IMR-90 (cell line): ENCODE measurements at regions not wholly inside any gene's neighbourhood (a gene's known extent, or its start where the extent isn't known, plus 50 kb on each side); places are given as distances from the start of the nearest gene placed in this dataset.

Experiments used
- ATAC-seq: fragments of 200-7000 bp; cut with Tn5 transposase; 2 replicates; pipeline ENCODE4 v1.9.1; 2020; ENCODE audit warnings: low read depth, mild to moderate bottlenecking, moderate library complexity
- BruUV-seq: library from RNA; stranded (reverse); fragments of 400-500 nt; replicated peaks from 2 replicates; lab custom pipeline; 2021; lab: Mats Ljungman, UMichigan
- CTCF ChIA-PET: fragments of 300-600 bp; formaldehyde crosslinking; extraction: SDS; loops from one replicate; lab custom pipeline; 2021; ENCODE audit warnings: antibody characterized with exemption; lab: Yijun Ruan, JAX
- POLR2A ChIA-PET: fragments of 300-600 bp; sonication (Branson Sonifier 250); formaldehyde crosslinking; loops from one replicate; lab custom pipeline; 2022; ENCODE audit warnings: antibody characterized with exemption; ENCODE audit not compliant: unreplicated experiment; lab: Charles Lee
- DNase-seq: peaks from one replicate; pipeline ENCODE4 v3.0.0; 2013
- H2AFZ ChIP-seq: replicated peaks from 2 replicates; pipeline ENCODE3; 2013; ENCODE audit warnings: low read length, mild to moderate bottlenecking; ENCODE audit not compliant: poor library complexity
- H2AK5ac ChIP-seq: 2 replicates; pipeline ENCODE4 v1.6.1; 2013; ENCODE audit warnings: low read depth, low read length, inconsistent platforms
- H2AK9ac ChIP-seq: replicated peaks from 2 replicates; pipeline ENCODE3; 2013; ENCODE audit warnings: mild to moderate bottlenecking, low read depth, low read length, moderate library complexity; ENCODE audit not compliant: poor library complexity
- H2BK120ac ChIP-seq: 2 replicates; pipeline ENCODE4 v1.6.1; 2013; ENCODE audit warnings: low read depth, low read length, inconsistent platforms
- H2BK15ac ChIP-seq: 3 replicates; pipeline ENCODE4 v1.6.1; 2013; ENCODE audit warnings: low read depth, low read length, inconsistent platforms
- H2BK20ac ChIP-seq: 2 replicates; pipeline ENCODE4 v1.6.1; 2013; ENCODE audit warnings: low read depth, mild to moderate bottlenecking, inconsistent platforms, low read length, moderate library complexity
- H2BK5ac ChIP-seq: 2 replicates; pipeline ENCODE4 v1.6.1; 2013; ENCODE audit warnings: mild to moderate bottlenecking, low read depth, low read length, inconsistent platforms; ENCODE audit not compliant: poor library complexity, severe bottlenecking
- H3K14ac ChIP-seq: replicated peaks from 2 replicates; pipeline ENCODE4 v1.6.1; 2013; ENCODE audit warnings: low read depth, low read length, inconsistent platforms
- H3K18ac ChIP-seq: 2 replicates; pipeline ENCODE4 v1.6.1; 2013; ENCODE audit warnings: low read depth, low read length, control low read depth
- H3K23ac ChIP-seq: 2 replicates; pipeline ENCODE4 v1.6.1; 2013; ENCODE audit warnings: low read depth, low read length, inconsistent platforms
- H3K27ac ChIP-seq: 2 replicates; pipeline ENCODE4 v1.5.1; 2013; ENCODE audit warnings: mild to moderate bottlenecking, control low read depth, low read length; ENCODE audit not compliant: insufficient read depth
- H3K27me3 ChIP-seq: 2 replicates; pipeline ENCODE4 v1.6.1; 2013; ENCODE audit warnings: low read length; ENCODE audit not compliant: control insufficient read depth, insufficient read depth
- H3K36me3 ChIP-seq: 2 replicates; pipeline ENCODE4 v1.6.1; 2013; ENCODE audit warnings: low read length, mixed read lengths; ENCODE audit not compliant: control insufficient read depth, insufficient read depth
- H3K4ac ChIP-seq: 2 replicates; pipeline ENCODE4 v1.6.1; 2013; ENCODE audit warnings: low read depth, low read length, inconsistent platforms
- H3K4me1 ChIP-seq: 2 replicates; pipeline ENCODE4 v1.6.1; 2013; ENCODE audit warnings: low read length, mixed read lengths; ENCODE audit not compliant: control insufficient read depth, insufficient read depth
- H3K4me2 ChIP-seq: 2 replicates; pipeline ENCODE4 v1.6.1; 2013; ENCODE audit warnings: low read depth, mild to moderate bottlenecking, control low read depth, low read length, moderate library complexity
- H3K4me3 ChIP-seq: 2 replicates; pipeline ENCODE4 v1.5.1; 2013; ENCODE audit warnings: low read depth, mild to moderate bottlenecking, control low read depth, low read length, moderate library complexity; ENCODE audit not compliant: insufficient read depth
- H3K56ac ChIP-seq: 2 replicates; pipeline ENCODE4 v1.6.1; 2013; ENCODE audit warnings: low read length, inconsistent platforms; ENCODE audit not compliant: insufficient read depth; ENCODE audit errors: extremely low read depth
- H3K79me1 ChIP-seq, 2 experiments: 2 replicates each; pipeline ENCODE4 v1.6.1; 2013; ENCODE audit warnings: low read length in 2 of 2, inconsistent platforms in 1 of 2, low read depth in 1 of 2
- H3K9ac ChIP-seq: 2 replicates; pipeline ENCODE4 v1.6.1; 2013; ENCODE audit warnings: low read depth, low read length, control low read depth
- H3K9me1 ChIP-seq: 2 replicates; pipeline ENCODE4 v1.6.1; 2013; ENCODE audit warnings: low read length, inconsistent platforms; ENCODE audit not compliant: insufficient read depth
- H3K9me3 ChIP-seq: 2 replicates; pipeline ENCODE4 v1.6.1; 2013; ENCODE audit warnings: low read length; ENCODE audit not compliant: control insufficient read depth, insufficient read depth
- H4K20me1 ChIP-seq: 2 replicates; pipeline ENCODE4 v1.6.1; 2013; ENCODE audit warnings: low read length, inconsistent platforms; ENCODE audit not compliant: insufficient read depth
- H4K5ac ChIP-seq: 2 replicates; pipeline ENCODE4 v1.6.1; 2013; ENCODE audit warnings: mild to moderate bottlenecking, low read depth, low read length, control low read depth
- H4K8ac ChIP-seq, 2 experiments: 2 replicates each; pipeline ENCODE4 v1.6.1; 2013; ENCODE audit warnings: low read depth in 2 of 2, low read length in 2 of 2, control low read depth in 1 of 2, inconsistent platforms in 1 of 2
- H4K91ac ChIP-seq: 2 replicates; pipeline ENCODE4 v1.6.1; 2013; ENCODE audit warnings: low read depth, low read length, inconsistent platforms; ENCODE audit not compliant: insufficient read depth
- CHD1 ChIP-seq: IDR thresholded peaks from 2 replicates; pipeline ENCODE4 v1.6.1; 2012; ENCODE audit warnings: low read depth, low read length, improper control_type of control experiment
- FOS ChIP-seq: fragments of 150-350 bp; IDR thresholded peaks from 2 replicates; pipeline ENCODE4 v1.6.1; 2016; ENCODE audit warnings: low read depth, low read length
- WGBS, 2 experiments: methylation state at CpG; one replicate each; pipeline versions ENCODE4 v1.1.5 to v1.1.7; 2013; ENCODE audit warnings: missing lambda C conversion rate in 2 of 2; ENCODE audit not compliant: insufficient read length in 1 of 2; ENCODE audit errors: extremely low coverage in 2 of 2; 5-methylcytosine and 5-hydroxymethylcytosine counted together
- dilution Hi-C: fragments of 300-500 bp; cut with HindIII; formaldehyde crosslinking; loops from one replicate; pipeline ENCODE4 v1.14.3; 2018; ENCODE audit warnings: low sequenced_read_pairs; ENCODE audit not compliant: unreplicated experiment
- in situ Hi-C: fragments of 300-500 bp; cut with MboI; formaldehyde crosslinking; loops from 3 replicates; pipeline ENCODE4 v1.14.3; 2019; ENCODE audit warnings: low sequenced_read_pairs, inconsistent platforms, mixed read lengths
- intact Hi-C: fragments of 100-400 bp; cut with micrococcal nuclease; formaldehyde crosslinking; loops from 2 replicates; pipeline ENCODE4 v1.10.0; 2022

- Histone ChIP-seq H3K4me3 (no peak overlapping the region), H3K9me1 (no peaks in the 10 kb centered on the region), H3K27me3 (no peaks in the 10 kb centered on the region), H3K56ac (no peak overlapping the region), H3K79me1 (no peaks in the 10 kb centered on the region), H4K5ac (no peak overlapping the region), H2AK9ac (no peak overlapping the region), H2AFZ (no peak overlapping the region), H3K18ac (no peak overlapping the region), H3K36me3 (no peaks in the 10 kb centered on the region), H2BK120ac (no peak overlapping the region), H3K14ac (no peak overlapping the region), H3K9ac (no peak overlapping the region), H4K8ac (no peak overlapping the region), H2BK5ac (no peak overlapping the region), H3K27ac (no peak overlapping the region), H3K4ac (no peak overlapping the region), H3K4me1 (no peaks in the 10 kb centered on the region), H3K4me2 (no peak overlapping the region), H2BK20ac (no peak overlapping the region), H2AK5ac (no peak overlapping the region), H4K20me1 (no peaks in the 10 kb centered on the region), H4K91ac (no peak overlapping the region), H3K9me3 (peaks cover 10% of the 10 kb centered on the region), H2BK15ac (no peak overlapping the region), H3K23ac (no peak overlapping the region)
- whole genome bisulfite sequencing, 2 experiments: no CpG with 5 or more reads among the region's 1 CpG
- dilution Hi-C loops (no loop called here), intact Hi-C loops (no loop called here), in situ Hi-C loops (no loop called here)
- no peak for TF ChIP-seq FOS
- TF ChIP-seq CHD1: no peak
- no TSS peak for BruUV-seq
- DNase-seq (no peak), ATAC-seq (no peak)
- CTCF ChIA-PET: no interaction called here
- POLR2A ChIA-PET: no interaction called here
Measured at GRCh38 chr15:53223815-53224214, 433.7 kb upstream of the ONECUT1 start.
